ENCODE measurements at regions not wholly inside any gene's neighbourhood (a gene's known extent, or its start where the extent isn't known, plus 50 kb on each side); places are given as distances from the start of the nearest gene placed in this dataset.

DNA sequence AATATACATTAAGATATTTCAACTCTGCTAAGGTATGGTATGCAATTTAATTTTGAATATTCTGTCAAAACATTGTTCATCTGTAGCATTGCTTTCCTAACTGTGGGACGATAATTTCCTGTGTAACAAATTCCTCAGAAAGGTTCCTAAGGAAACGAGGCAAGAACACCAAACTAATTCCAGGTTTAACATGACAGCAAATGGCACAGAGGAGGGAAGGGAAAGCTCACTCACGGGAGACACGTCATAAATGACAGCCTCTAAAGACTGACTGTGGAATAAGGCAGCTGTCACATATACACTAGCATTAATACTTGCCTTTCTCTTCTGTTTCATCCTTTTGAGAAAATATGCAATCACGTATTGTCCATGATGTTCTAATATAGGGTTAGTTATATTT is 380.6 kb downstream of the LIG4 start:
- Histone ChIP-seq H2AFZ (ENCODE audit: low read depth, low read length) (no peak overlapping the region), H3K4me3 (ENCODE audit: low read length) (peak overlapping the region; percentile 52), H3K27me3 (ENCODE audit: insufficient read depth, low read depth, low read length) (no peaks in the 10 kb centered on the region), H3K9ac (ENCODE audit: low read length) (peak overlapping the region; percentile 51), H3K27ac (ENCODE audit: low read length) (peak overlapping the region; percentile 86), H3K36me3 (ENCODE audit: insufficient read depth, low read length) (no peaks in the 10 kb centered on the region), H3F3A (ENCODE audit: insufficient read depth, low read length, poor library complexity, severe bottlenecking) (peaks cover 16% of the 10 kb centered on the region), H4K20me1 (ENCODE audit: insufficient read depth) (no peaks in the 10 kb centered on the region), H3K9me2 (ENCODE audit: insufficient read depth, low read length) (no peaks in the 10 kb centered on the region), H3K4me2 (ENCODE audit: low read length) (peak overlapping the region; percentile 66), H3K79me2 (replicated peaks; ENCODE audit: insufficient read depth, low read length) (peaks cover 5% of the 10 kb centered on the region), H3K9me3 (ENCODE audit: low read length) (no peaks in the 10 kb centered on the region)
- TF ChIP-seq EP300 (conservative IDR thresholded peaks at IDR 0.05; ENCODE audit: poor library complexity, severe bottlenecking) (peak; percentile 98), SMC3 (conservative IDR thresholded peaks at IDR 0.05; ENCODE audit: poor library complexity) (peak; percentile 18), REST (IDR thresholded peaks at IDR 0.05; ENCODE audit: borderline replicate concordance) (peak; percentile 99), POLR2AphosphoS5 (IDR thresholded peaks at IDR 0.05) (peak; percentile 96), MXI1 (conservative IDR thresholded peaks at IDR 0.05; ENCODE audit: poor library complexity, severe bottlenecking) (no peak), CTCF (IDR thresholded peaks at IDR 0.05; ENCODE audit: poor library complexity, severe bottlenecking) (no peak)

- H3K9me3 ChIP-seq (ENCODE audit: low read length), result no peaks in the 10 kb centered on the region
- H2AFZ ChIP-seq (ENCODE audit: low read depth, low read length), result no peak overlapping the region
- TF ChIP-seq SMC3 (conservative IDR thresholded peaks at IDR 0.05; ENCODE audit: poor library complexity) (no peak), EZH2 (IDR thresholded peaks at IDR 0.05; ENCODE audit: borderline replicate concordance, insufficient read depth, low read length, poor library complexity, severe bottlenecking) (no peak), REST (IDR thresholded peaks at IDR 0.05; ENCODE audit: borderline replicate concordance) (no peak), TAF1 (IDR thresholded peaks at IDR 0.05; ENCODE audit: low read depth) (no peak), RAD21 (conservative IDR thresholded peaks at IDR 0.05) (no peak), MXI1 (conservative IDR thresholded peaks at IDR 0.05; ENCODE audit: poor library complexity, severe bottlenecking) (no peak), CTCF (IDR thresholded peaks at IDR 0.05; ENCODE audit: poor library complexity, severe bottlenecking) (no peak), POLR2AphosphoS5 (IDR thresholded peaks at IDR 0.05) (no peak), EP300 (conservative IDR thresholded peaks at IDR 0.05; ENCODE audit: poor library complexity, severe bottlenecking) (no peak)
- H3K27me3 ChIP-seq (ENCODE audit: insufficient read depth, low read depth, low read length), result no peaks in the 10 kb centered on the region
- no peaks in the 10 kb centered on the region for H3K9me2 ChIP-seq (ENCODE audit: insufficient read depth, low read length)
- peaks cover 5% of the 10 kb centered on the region for H3K79me2 ChIP-seq (replicated peaks; ENCODE audit: insufficient read depth, low read length)
- peak overlapping the region; percentile 14 for H3K9ac ChIP-seq (ENCODE audit: low read length)
- peak overlapping the region; percentile 47 for H3K4me2 ChIP-seq (ENCODE audit: low read length)
- H3K4me3 ChIP-seq (ENCODE audit: low read length), result peak overlapping the region; percentile 52
- H3F3A ChIP-seq (ENCODE audit: insufficient read depth, low read length, poor library complexity, severe bottlenecking), result peaks cover 16% of the 10 kb centered on the region
- H3K36me3 ChIP-seq (ENCODE audit: insufficient read depth, low read length), result no peaks in the 10 kb centered on the region
- no peaks in the 10 kb centered on the region for H4K20me1 ChIP-seq (ENCODE audit: insufficient read depth)
- peak overlapping the region; percentile 86 for H3K27ac ChIP-seq (ENCODE audit: low read length)
These were observed 381.1 kb downstream of the LIG4 start for GRCh38 chr13:107834281-107834680.

Data from neural cell (in vitro differentiated cells).